HEK293T (cell line): ENCODE measurements at regions not wholly inside any gene's neighbourhood (a gene's known extent, or its start where the extent isn't known, plus 50 kb on each side); places are given as distances from the start of the nearest gene placed in this dataset.
"Not testable (repeated sequence)": the region's sequence is repeated elsewhere in the genome, so short reads cannot be mapped to it uniquely, and the experiment has no call there.

Experiments used
- ARNT ChIP-seq: fragments of 450-650 bp; IDR thresholded peaks from 2 replicates; pipeline ENCODE4 v1.6.1; 2017; ENCODE audit warnings: mild to moderate bottlenecking
- BHLHE40 ChIP-seq: fragments of 450-650 bp; IDR thresholded peaks from 2 replicates; pipeline ENCODE4 v1.6.1; 2016; ENCODE audit warnings: mild to moderate bottlenecking, moderate library complexity, borderline replicate concordance
- CTBP1 ChIP-seq: fragments of 450-650 bp; IDR thresholded peaks from 2 replicates; pipeline ENCODE4 v1.6.1; 2016; ENCODE audit warnings: borderline replicate concordance
- ELF4 ChIP-seq: fragments of 450-650 bp; IDR thresholded peaks from 2 replicates; pipeline ENCODE4 v1.6.1; 2017; ENCODE audit warnings: antibody characterized with exemption
- FOXA1 ChIP-seq: fragments of 450-650 bp; IDR thresholded peaks from 2 replicates; pipeline ENCODE4 v1.6.1; 2016; ENCODE audit warnings: mild to moderate bottlenecking
- FOXK2 ChIP-seq: fragments of 450-650 bp; IDR thresholded peaks from 2 replicates; pipeline ENCODE4 v1.6.1; 2016; ENCODE audit warnings: mild to moderate bottlenecking
- FOXM1 ChIP-seq: fragments of 450-650 bp; IDR thresholded peaks from 2 replicates; pipeline ENCODE4 v1.6.1; 2017; ENCODE audit warnings: mild to moderate bottlenecking, borderline replicate concordance
- HDGF ChIP-seq: fragments of 450-650 bp; IDR thresholded peaks from 2 replicates; pipeline ENCODE4 v1.6.1; 2017; ENCODE audit warnings: antibody characterized with exemption, borderline replicate concordance
- L3MBTL2 ChIP-seq: fragments of 450-650 bp; conservative IDR thresholded peaks from 2 replicates; pipeline ENCODE4 v1.6.1; 2016; ENCODE audit warnings: mild to moderate bottlenecking
- NFRKB ChIP-seq: fragments of 450-650 bp; IDR thresholded peaks from 2 replicates; pipeline ENCODE4 v1.6.1; 2016; ENCODE audit warnings: mild to moderate bottlenecking, moderate library complexity
- PKNOX1 ChIP-seq: fragments of 450-650 bp; IDR thresholded peaks from 2 replicates; pipeline ENCODE4 v1.6.1; 2016
- SP1 ChIP-seq: fragments of 450-650 bp; IDR thresholded peaks from 2 replicates; pipeline ENCODE4 v1.6.1; 2017
- SUZ12 ChIP-seq: fragments of 450-650 bp; IDR thresholded peaks from 2 replicates; pipeline ENCODE4 v1.6.1; 2016; ENCODE audit warnings: mild to moderate bottlenecking
- TARDBP ChIP-seq: fragments of 450-650 bp; IDR thresholded peaks from 2 replicates; pipeline ENCODE4 v1.6.1; 2016

- not testable (repeated sequence) for TF ChIP-seq NFRKB, SUZ12, FOXM1, FOXA1, L3MBTL2, ELF4, ARNT, FOXK2, SP1, BHLHE40, PKNOX1, TARDBP, CTBP1, HDGF
Measured at GRCh38 chr11:105349867-105350266, 210.3 kb upstream of the CARD18 start.
